ENCODE measurements at regions not wholly inside any gene's neighbourhood (a gene's known extent, or its start where the extent isn't known, plus 50 kb on each side); places are given as distances from the start of the nearest gene placed in this dataset.

- TF ChIP-seq ZNF114 (CRISPR knock-in tag; IDR thresholded peaks at IDR 0.05): no peak
- TF ChIP-seq, protein P1, sequence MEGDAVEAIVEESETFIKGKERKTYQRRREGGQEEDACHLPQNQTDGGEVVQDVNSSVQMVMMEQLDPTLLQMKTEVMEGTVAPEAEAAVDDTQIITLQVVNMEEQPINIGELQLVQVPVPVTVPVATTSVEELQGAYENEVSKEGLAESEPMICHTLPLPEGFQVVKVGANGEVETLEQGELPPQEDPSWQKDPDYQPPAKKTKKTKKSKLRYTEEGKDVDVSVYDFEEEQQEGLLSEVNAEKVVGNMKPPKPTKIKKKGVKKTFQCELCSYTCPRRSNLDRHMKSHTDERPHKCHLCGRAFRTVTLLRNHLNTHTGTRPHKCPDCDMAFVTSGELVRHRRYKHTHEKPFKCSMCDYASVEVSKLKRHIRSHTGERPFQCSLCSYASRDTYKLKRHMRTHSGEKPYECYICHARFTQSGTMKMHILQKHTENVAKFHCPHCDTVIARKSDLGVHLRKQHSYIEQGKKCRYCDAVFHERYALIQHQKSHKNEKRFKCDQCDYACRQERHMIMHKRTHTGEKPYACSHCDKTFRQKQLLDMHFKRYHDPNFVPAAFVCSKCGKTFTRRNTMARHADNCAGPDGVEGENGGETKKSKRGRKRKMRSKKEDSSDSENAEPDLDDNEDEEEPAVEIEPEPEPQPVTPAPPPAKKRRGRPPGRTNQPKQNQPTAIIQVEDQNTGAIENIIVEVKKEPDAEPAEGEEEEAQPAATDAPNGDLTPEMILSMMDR (conservative IDR thresholded peaks at IDR 0.05; ENCODE audit: low read depth in 2 of 2): no peak
- no peak for TF ChIP-seq JUNB (IDR thresholded peaks at IDR 0.05; ENCODE audit: unreplicated experiment)
- TF ChIP-seq, protein P2, sequence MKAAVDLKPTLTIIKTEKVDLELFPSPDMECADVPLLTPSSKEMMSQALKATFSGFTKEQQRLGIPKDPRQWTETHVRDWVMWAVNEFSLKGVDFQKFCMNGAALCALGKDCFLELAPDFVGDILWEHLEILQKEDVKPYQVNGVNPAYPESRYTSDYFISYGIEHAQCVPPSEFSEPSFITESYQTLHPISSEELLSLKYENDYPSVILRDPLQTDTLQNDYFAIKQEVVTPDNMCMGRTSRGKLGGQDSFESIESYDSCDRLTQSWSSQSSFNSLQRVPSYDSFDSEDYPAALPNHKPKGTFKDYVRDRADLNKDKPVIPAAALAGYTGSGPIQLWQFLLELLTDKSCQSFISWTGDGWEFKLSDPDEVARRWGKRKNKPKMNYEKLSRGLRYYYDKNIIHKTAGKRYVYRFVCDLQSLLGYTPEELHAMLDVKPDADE (IDR thresholded peaks at IDR 0.05): no peak
- TF ChIP-seq REST (IDR thresholded peaks at IDR 0.05; ENCODE audit: unreplicated experiment): no peak
- no peak; the same call in 1 of the 2 replicates for TF ChIP-seq ZNF462 (CRISPR knock-in tag; IDR thresholded peaks at IDR 0.05)
- no peak for TF ChIP-seq EZH2 (IDR thresholded peaks at IDR 0.05; ENCODE audit: low read depth, unreplicated experiment)
- TF ChIP-seq NANOG (IDR thresholded peaks at IDR 0.05; ENCODE audit: borderline replicate concordance): no peak
- TF ChIP-seq STAT1 (IDR thresholded peaks at IDR 0.05; ENCODE audit: unreplicated experiment): no peak
- no peak for TF ChIP-seq POLR2AphosphoS5 (IDR thresholded peaks at IDR 0.05; ENCODE audit: low read depth)
- TF ChIP-seq CREB1 (CRISPR knock-in tag; IDR thresholded peaks at IDR 0.05; ENCODE audit: low read depth): no peak
- TF ChIP-seq EZH2phosphoT487 (IDR thresholded peaks at IDR 0.05; ENCODE audit: unreplicated experiment): no peak
- TF ChIP-seq ZNF331 (CRISPR knock-in tag; IDR thresholded peaks at IDR 0.05; ENCODE audit: low read depth): no peak
- 0 out of 2 replicates have a peak overlapping the region, but pooled peaks have one; percentile 49 for H3K27ac Mint-ChIP-seq
- peak overlapping the region; percentile 23; the same call in 1 of the 2 replicates for H2AFZ ChIP-seq
- no peaks in the 10 kb centered on the region for H3K9me2 ChIP-seq (ENCODE audit: insufficient read depth)
- H3F3A ChIP-seq (replicated peaks; ENCODE audit: low read depth): no peaks in the 10 kb centered on the region
- H3K4me2 ChIP-seq: no peak overlapping the region
- no peak overlapping the region for H3K4me3 Mint-ChIP-seq
- no peak overlapping the region for H3K4me3 ChIP-seq
- no peaks in the 10 kb centered on the region for H4K20me1 ChIP-seq (replicated peaks; ENCODE audit: insufficient read depth)
- ATAC-seq (peak; percentile 65), DNase-seq (ENCODE audit: low spot score) (peak; percentile 8)
- peaks cover 15% of the 10 kb centered on the region for H3K4me1 ChIP-seq (ENCODE audit: insufficient read depth)
- H3K36me3 ChIP-seq (ENCODE audit: insufficient read depth): no peaks in the 10 kb centered on the region
- no peaks in the 10 kb centered on the region for H3K79me2 ChIP-seq (replicated peaks; ENCODE audit: insufficient read depth)
- no peak overlapping the region for H3K27ac ChIP-seq (ENCODE audit: low read depth)
- H3K9me3 Mint-ChIP-seq: no peaks in the 10 kb centered on the region
- peaks cover 28% of the 10 kb centered on the region for H3K4me1 Mint-ChIP-seq
- H3K27me3 ChIP-seq (ENCODE audit: insufficient read depth): no peaks in the 10 kb centered on the region
- peaks cover 6% of the 10 kb centered on the region for H3K27me3 Mint-ChIP-seq (ENCODE audit: insufficient read depth, low read depth, poor library complexity)
- H3K36me3 Mint-ChIP-seq (ENCODE audit: low read depth): no peaks in the 10 kb centered on the region
Measured at GRCh38 chr13:97567510-97568243, 133.7 kb downstream of the RAP2A start.
